GDM1 (cell line): ENCODE measurements at regions not wholly inside any gene's neighbourhood (a gene's known extent, or its start where the extent isn't known, plus 50 kb on each side); places are given as distances from the start of the nearest gene placed in this dataset.

Experiments
- DNase-seq: peaks from one replicate; lab custom pipeline; 2025; lab: John Stamatoyannopoulos, UW

GRCh38 chr15:39455471-39455991 lies 125.3 kb upstream of the THBS1 start:
- DNase-seq, result no peak

DNA sequence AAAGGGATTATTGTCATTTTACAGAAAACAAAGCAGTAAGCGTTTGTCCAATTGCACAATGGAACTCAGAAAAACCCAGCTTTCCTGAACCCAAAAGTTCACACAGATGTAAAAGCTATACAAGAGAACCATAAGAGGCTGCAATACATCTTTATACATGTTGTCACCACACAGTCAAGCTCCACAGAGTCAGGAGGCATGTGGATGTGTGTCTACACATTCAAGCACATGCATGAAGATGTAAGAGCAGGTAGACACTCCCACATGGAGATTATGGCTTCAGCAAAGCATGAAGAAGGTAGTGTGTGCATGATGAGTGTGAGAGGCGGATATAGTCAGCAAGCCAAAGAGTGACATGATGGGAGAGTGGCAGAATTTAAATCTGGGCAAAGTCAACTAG lies 124.7 kb upstream of the THBS1 start:
- DNase-seq, result no peak

DNA sequence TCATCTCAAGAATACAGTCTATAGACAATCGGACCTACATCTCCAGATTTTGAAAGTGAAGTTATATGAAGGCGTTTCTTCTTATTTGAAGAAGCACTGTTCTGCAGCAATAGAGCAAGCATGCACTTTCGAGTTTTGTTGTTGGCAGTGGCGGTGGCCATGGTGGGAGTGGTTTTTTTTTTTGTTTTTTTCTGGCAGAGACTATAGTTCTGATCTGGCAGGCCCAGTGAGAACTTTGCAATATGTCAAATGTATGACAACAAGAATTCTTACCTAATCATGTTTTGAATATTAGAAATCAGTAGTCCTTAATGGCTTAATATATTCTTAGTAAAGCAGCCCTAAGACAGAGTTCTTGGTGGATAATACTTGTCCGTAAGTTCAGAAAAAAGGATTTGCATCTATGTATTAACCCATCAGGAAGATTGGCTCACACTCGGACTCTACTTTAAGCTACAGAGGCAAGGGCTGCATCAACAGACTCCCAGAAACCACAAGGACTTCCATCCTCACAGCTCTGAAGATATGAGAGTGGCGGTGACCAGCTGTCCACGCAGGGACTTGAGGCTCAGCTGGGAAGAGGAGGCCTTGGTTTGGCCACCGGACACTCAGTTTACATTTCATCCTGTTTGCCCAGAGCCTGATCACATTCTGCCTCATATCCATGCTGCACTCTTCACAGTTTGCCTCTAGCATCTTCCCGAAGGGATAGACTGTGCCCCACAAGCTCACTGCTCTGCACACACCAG lies 124.1 kb upstream of the THBS1 start:
- no peak for DNase-seq

GRCh38 chr15:39458131-39458530 lies 122.7 kb upstream of the THBS1 start:
- DNase-seq, result no peak

- no peak for DNase-seq
Observed at GRCh38 chr15:39459548-39459947, 121.3 kb upstream of the THBS1 start.

GRCh38 chr15:39460748-39461147 lies 120.1 kb upstream of the THBS1 start:
- peak; percentile 6 for DNase-seq

DNA sequence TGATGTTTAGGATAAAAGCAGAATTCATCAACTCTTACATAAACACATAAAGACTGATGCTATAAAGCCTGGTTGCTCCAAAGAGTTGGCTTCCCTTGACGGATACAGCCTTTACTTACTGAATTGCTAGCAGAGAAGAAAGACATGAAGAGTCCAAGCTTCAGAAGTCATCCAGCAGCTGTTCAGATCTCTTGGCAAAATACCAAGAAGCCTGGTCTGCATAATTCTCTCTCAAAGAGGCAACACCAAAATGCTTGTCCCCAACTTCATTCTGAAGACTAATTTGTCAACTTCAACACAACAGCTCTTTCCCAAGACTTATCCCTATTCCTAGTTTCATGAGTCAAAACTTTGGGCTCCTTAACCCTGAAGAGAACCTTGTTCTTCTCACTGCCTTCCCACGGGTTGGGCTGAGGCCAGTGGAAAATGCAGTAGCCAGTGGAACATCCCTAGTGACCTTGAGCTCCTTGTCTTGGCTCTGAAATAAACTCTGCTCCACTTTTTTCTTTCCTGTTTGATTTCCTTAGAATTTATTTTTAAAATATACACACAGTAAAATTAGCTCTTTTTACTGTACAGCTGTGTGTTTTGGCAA lies 119.2 kb upstream of the THBS1 start:
- no peak for DNase-seq

- no peak for DNase-seq
Observed at GRCh38 chr15:39462691-39463090, 118.2 kb upstream of the THBS1 start.

GRCh38 chr15:39465843-39466749 lies 114.8 kb upstream of the THBS1 start:
- DNase-seq, result no peak

DNA sequence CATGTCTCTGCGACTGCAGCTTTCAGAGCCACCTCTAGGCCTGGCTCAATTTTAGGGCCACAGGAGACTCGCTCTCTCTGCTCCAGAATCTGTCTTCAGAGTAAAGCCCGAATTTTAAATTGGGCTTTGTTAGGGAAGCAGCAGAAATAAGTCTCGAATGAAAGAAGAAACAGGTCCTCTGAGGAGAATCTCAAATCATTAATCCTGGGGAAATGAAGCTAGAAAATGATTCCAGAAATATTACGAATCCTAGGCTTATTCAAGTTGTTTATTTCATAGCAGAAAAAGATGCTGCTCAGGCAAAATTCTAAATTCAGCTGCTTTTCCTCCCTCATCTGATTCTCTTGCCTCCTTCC lies 114.2 kb upstream of the THBS1 start:
- DNase-seq, result no peak

- peak; percentile 85 for DNase-seq
Observed at GRCh38 chr15:39468331-39468730, 112.5 kb upstream of the THBS1 start.

GRCh38 chr15:39468828-39469227 lies 112.1 kb upstream of the THBS1 start:
- DNase-seq, result no peak

GRCh38 chr15:39471785-39472574 lies 108.9 kb upstream of the THBS1 start:
- no peak for DNase-seq

GRCh38 chr15:39472621-39473297 lies 108.1 kb upstream of the THBS1 start:
- no peak for DNase-seq

GRCh38 chr15:39473298-39473947 lies 107.5 kb upstream of the THBS1 start:
- DNase-seq, result no peak

- DNase-seq, result no peak
Observed at GRCh38 chr15:39474657-39475056, 106.2 kb upstream of the THBS1 start.

DNA sequence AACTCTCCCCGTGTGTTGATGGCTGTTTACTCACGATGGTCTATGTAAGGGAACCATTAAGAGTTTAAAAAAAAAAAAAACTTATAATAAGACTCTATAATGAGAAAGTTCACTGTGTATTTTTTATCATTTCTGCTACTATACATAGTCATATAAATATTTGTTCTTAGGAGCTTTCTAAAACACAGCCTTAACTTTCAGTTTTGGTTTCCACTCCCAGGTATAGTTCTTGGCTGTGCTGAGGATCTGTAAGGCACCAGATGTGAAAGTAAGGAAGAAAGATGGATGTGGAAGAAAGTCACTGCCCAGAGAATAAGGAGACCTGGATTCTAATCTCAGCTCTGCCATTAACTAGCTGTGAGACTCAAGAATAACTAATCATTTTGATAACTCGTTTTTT lies 101.9 kb upstream of the THBS1 start:
- no peak for DNase-seq

DNA sequence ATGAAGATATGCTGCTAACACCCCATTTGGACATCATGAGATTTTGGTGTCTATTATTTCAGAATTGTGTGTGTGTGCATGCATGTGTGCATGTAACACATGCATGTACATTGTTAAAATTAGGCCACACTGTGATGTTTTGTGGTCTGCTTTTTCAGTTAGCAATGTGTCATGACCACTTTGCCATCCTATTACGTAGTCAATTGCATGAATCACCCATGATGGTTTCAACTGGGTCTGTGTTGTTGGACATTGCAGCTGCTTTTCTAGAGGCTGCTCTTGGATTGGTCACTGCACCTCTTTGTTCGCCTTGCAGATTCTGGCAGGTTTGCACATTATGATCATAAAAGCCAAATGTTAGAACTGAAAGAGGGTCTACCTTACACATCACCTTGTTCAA lies 101.0 kb upstream of the THBS1 start:
- DNase-seq, result no peak

DNA sequence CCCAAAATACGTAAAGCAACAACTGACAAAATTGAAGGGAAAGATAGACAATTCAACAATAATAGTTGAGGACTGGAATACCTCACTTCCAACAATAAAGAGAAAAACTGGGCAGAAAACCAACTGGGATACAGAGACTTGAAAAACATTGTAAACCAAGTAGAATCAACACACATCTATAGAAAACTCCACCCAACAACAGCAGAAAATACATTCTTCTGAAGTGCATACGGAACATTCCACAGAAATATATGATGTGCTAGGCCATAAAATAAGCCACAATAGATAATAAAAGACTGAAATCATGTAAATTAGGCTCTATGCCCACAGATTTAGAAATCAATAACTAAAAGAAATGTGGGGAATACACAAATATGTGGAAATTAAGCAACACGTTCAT lies 98.4 kb upstream of the THBS1 start:
- no peak for DNase-seq

DNA sequence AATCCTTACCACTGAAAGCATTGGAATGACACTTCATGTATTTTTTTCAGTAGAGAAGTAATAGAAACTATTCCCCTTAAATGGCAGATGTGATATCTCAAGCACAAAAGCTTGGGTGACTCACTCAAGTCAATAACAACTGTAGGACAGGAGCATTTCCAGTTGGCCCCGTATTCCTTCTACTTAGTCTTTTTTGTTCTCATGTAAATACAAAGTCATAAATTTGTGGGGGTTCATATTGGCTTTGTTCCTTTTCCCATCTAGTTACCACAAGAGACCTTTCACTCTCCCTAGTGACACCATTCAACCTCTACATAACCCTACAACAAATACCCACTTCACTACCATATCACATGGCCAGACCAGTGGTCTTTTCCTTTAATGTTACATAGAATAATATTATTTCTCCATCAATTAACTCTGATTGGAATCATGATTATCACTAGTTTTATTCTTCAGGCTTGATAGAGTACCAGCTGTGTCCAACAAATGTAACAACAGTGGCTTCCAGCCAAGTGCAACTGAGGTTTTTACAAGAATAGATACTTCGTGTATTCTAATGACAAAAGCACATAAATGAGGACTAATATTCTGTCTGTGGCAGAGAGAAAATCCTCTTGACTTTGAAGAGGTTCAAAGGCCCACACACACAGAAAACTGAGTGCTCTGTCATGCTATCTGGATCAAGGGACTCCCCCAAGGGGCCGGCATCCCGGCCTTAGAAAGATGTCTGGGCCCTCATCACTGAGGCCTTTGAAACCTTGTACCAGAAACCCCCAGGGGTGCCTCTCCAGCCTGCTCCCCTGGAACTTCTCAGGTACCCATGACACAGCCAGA lies 94.0 kb upstream of the THBS1 start:
- no peak for DNase-seq
